ENCODE measurements at regions not wholly inside any gene's neighbourhood (a gene's known extent, or its start where the extent isn't known, plus 50 kb on each side); places are given as distances from the start of the nearest gene placed in this dataset.

- H3K27ac ChIP-seq (ENCODE audit: low read length): no peak overlapping the region
- no peaks in the 10 kb centered on the region for H3K36me3 ChIP-seq (ENCODE audit: insufficient read depth, low read depth, low read length)
These were observed 370.0 kb downstream of the FBXO8 start for GRCh38 chr4:173913496-173913895.

DNA sequence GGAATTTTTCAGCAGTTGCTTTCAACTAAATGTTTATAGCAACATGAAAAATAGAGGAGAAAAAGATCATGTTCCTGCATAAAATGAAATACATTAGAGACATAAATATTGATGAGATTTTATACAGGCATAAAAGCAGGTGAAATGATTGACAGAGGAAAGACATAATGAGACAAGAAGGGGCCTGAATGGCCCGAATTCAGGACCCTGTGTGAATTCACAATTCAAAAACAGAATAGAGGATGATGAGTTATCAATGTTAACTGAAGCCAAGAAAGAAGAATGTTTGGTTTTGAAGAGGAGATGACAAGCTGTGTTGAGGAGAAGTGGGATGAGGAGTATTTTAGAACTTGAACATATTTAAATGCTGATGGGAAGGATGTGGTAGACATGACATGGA, 371.1 kb downstream of the FBXO8 start:
- H3K4me1 ChIP-seq (ENCODE audit: insufficient read depth, low read length): no peaks in the 10 kb centered on the region
- no peak overlapping the region for H3K4me3 ChIP-seq (ENCODE audit: low read length)
- H3K36me3 ChIP-seq (ENCODE audit: insufficient read depth, low read depth, low read length): no peaks in the 10 kb centered on the region
- H3K9ac ChIP-seq (ENCODE audit: low read depth, low read length): no peak overlapping the region
- no peak overlapping the region for H3K27ac ChIP-seq (ENCODE audit: low read length)
- H3K27me3 ChIP-seq (ENCODE audit: insufficient read depth, low read length): no peaks in the 10 kb centered on the region
- no peaks in the 10 kb centered on the region for H3K9me3 ChIP-seq (ENCODE audit: insufficient read depth, low read depth, low read length)

More at GRCh38 chr4:173913496-173913895, 370.0 kb downstream of the FBXO8 start:
- H3K27me3 ChIP-seq (ENCODE audit: insufficient read depth, low read length): no peaks in the 10 kb centered on the region
- no peak overlapping the region for H3K9ac ChIP-seq (ENCODE audit: low read depth, low read length)
- no peak overlapping the region for H3K4me3 ChIP-seq (ENCODE audit: low read length)
- H3K4me1 ChIP-seq (ENCODE audit: insufficient read depth, low read length): no peaks in the 10 kb centered on the region
- H3K9me3 ChIP-seq (ENCODE audit: insufficient read depth, low read depth, low read length): no peaks in the 10 kb centered on the region

DNA sequence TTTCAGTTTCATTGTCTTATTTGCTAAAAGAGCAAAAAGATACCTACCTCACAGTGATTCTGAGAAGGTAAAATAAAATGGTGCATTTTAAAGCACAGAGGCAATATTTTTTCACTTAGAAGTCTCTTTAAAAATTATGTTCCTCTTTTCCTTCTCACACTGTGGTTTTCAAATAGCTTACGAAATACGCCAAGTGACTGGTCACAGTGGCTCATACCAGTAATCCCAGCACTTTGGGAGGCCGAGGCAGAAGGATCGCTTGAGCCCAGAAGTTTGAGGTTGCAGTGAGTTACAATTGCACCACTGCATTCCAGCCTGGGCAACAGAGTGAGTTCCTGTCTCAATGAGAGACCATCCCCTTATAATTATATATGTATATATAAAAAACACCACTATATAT, 372.6 kb downstream of the FBXO8 start:
- Histone ChIP-seq H3K4me3 (ENCODE audit: low read length) (no peak overlapping the region), H3K27me3 (ENCODE audit: insufficient read depth, low read length) (no peaks in the 10 kb centered on the region), H3K9ac (ENCODE audit: low read depth, low read length) (no peak overlapping the region), H3K36me3 (ENCODE audit: insufficient read depth, low read depth, low read length) (no peaks in the 10 kb centered on the region), H3K27ac (ENCODE audit: low read length) (no peak overlapping the region), H3K9me3 (ENCODE audit: insufficient read depth, low read depth, low read length) (no peaks in the 10 kb centered on the region), H3K4me1 (ENCODE audit: insufficient read depth, low read length) (no peaks in the 10 kb centered on the region)

DNA sequence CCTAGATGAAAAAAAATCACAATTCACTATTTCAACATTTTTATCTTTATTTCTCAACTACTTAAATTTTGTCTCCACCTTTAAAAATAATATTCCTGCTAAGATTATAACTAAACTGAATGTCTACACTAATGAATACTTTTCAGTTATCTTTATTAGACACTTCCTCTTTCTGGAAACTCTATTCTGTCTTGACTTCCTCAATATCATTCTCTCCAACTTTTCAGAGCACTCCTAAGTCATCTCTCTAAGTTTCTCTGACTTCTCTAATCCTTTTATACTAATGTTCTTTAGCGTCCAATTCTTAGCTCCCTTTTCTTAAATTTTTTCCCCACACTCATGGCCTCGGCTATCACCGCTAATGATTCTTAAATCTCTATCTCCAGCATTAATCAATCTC, 374.2 kb downstream of the FBXO8 start:
- H3K36me3 ChIP-seq (ENCODE audit: insufficient read depth, low read depth, low read length): no peaks in the 10 kb centered on the region
- H3K27me3 ChIP-seq (ENCODE audit: insufficient read depth, low read length): no peaks in the 10 kb centered on the region
- H3K9me3 ChIP-seq (ENCODE audit: insufficient read depth, low read depth, low read length): no peaks in the 10 kb centered on the region
- no peaks in the 10 kb centered on the region for H3K4me1 ChIP-seq (ENCODE audit: insufficient read depth, low read length)
- H3K27ac ChIP-seq (ENCODE audit: low read length): no peak overlapping the region
- no peak overlapping the region for H3K4me3 ChIP-seq (ENCODE audit: low read length)
- H3K9ac ChIP-seq (ENCODE audit: low read depth, low read length): no peak overlapping the region

GRCh38 chr4:173899813-173900212, 369.8 kb upstream of the HAND2 start:
- Histone ChIP-seq H3K27me3 (ENCODE audit: insufficient read depth, low read length) (no peaks in the 10 kb centered on the region), H3K27ac (ENCODE audit: low read length) (no peak overlapping the region), H3K9me3 (ENCODE audit: insufficient read depth, low read depth, low read length) (no peaks in the 10 kb centered on the region), H3K4me3 (ENCODE audit: low read length) (no peak overlapping the region), H3K36me3 (ENCODE audit: insufficient read depth, low read depth, low read length) (no peaks in the 10 kb centered on the region), H3K9ac (ENCODE audit: low read depth, low read length) (no peak overlapping the region), H3K4me1 (ENCODE audit: insufficient read depth, low read length) (no peaks in the 10 kb centered on the region)

GRCh38 chr4:173891072-173891471, 361.0 kb upstream of the HAND2 start:
- Histone ChIP-seq H3K27me3 (ENCODE audit: insufficient read depth, low read length) (no peaks in the 10 kb centered on the region), H3K4me3 (ENCODE audit: low read length) (no peak overlapping the region), H3K9ac (ENCODE audit: low read depth, low read length) (no peak overlapping the region), H3K36me3 (ENCODE audit: insufficient read depth, low read depth, low read length) (no peaks in the 10 kb centered on the region), H3K4me1 (ENCODE audit: insufficient read depth, low read length) (no peaks in the 10 kb centered on the region), H3K9me3 (ENCODE audit: insufficient read depth, low read depth, low read length) (no peaks in the 10 kb centered on the region; the same call in 1 of the 2 replicates), H3K27ac (ENCODE audit: low read length) (no peak overlapping the region)

DNA sequence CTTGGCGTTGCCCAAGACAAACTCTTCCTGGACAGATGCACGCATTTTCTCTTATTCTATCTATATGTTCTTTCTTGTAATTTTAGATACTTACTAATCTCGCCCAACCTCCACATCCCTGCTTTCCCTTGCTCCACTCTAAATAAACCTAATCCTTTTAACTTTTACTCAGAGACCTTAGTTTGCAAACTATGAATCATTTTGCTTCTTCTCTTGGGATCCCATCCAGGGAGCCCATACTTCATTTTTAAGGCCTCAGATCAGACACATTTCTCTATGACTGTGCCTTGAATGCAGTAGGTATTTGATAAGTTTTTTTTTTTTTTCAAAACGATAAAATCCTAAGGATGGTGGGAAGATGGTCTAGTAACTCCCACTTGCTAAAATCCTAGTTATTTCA, 353.8 kb upstream of the HAND2 start:
- H3K4me1 ChIP-seq (ENCODE audit: insufficient read depth, low read length): no peaks in the 10 kb centered on the region

DNA sequence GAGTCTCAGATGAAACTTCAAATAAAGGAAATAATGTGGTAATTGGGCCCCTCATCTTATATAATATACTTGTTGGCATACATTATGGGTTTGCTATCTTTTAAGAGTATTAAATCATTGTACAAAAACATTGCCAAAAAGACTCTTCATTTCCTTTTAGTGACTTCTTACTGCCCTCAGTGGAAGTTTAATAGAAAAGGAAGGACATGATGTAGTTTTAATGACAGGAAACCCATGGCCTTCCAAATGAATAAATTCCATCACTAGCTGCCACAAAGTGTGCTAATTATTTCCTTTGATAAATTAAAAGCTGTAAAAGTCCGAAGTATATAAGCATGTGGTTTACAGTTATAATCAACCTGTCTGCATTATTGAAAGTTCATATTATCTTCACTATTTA, 350.9 kb upstream of the HAND2 start:
- Histone ChIP-seq H3K9ac (ENCODE audit: low read depth, low read length) (no peak overlapping the region), H3K36me3 (ENCODE audit: insufficient read depth, low read depth, low read length) (no peaks in the 10 kb centered on the region), H3K27ac (ENCODE audit: low read length) (no peak overlapping the region), H3K4me3 (ENCODE audit: low read length) (no peak overlapping the region), H3K27me3 (ENCODE audit: insufficient read depth, low read length) (no peaks in the 10 kb centered on the region), H3K9me3 (ENCODE audit: insufficient read depth, low read depth, low read length) (no peaks in the 10 kb centered on the region), H3K4me1 (ENCODE audit: insufficient read depth, low read length) (no peaks in the 10 kb centered on the region)

More for the DNA sequence above, 353.8 kb upstream of the HAND2 start:
- H3K9ac ChIP-seq (ENCODE audit: low read depth, low read length): no peak overlapping the region
- no peaks in the 10 kb centered on the region for H3K9me3 ChIP-seq (ENCODE audit: insufficient read depth, low read depth, low read length)
- H3K4me3 ChIP-seq (ENCODE audit: low read length): no peak overlapping the region
- no peak overlapping the region for H3K27ac ChIP-seq (ENCODE audit: low read length)
- H3K27me3 ChIP-seq (ENCODE audit: insufficient read depth, low read length): no peaks in the 10 kb centered on the region
- H3K36me3 ChIP-seq (ENCODE audit: insufficient read depth, low read depth, low read length): no peaks in the 10 kb centered on the region

GRCh38 chr4:173879509-173879908, 349.5 kb upstream of the HAND2 start:
- Histone ChIP-seq H3K27me3 (ENCODE audit: insufficient read depth, low read length) (no peaks in the 10 kb centered on the region), H3K4me1 (ENCODE audit: insufficient read depth, low read length) (no peaks in the 10 kb centered on the region), H3K9me3 (ENCODE audit: insufficient read depth, low read depth, low read length) (no peaks in the 10 kb centered on the region), H3K36me3 (ENCODE audit: insufficient read depth, low read depth, low read length) (no peaks in the 10 kb centered on the region), H3K27ac (ENCODE audit: low read length) (no peak overlapping the region), H3K9ac (ENCODE audit: low read depth, low read length) (no peak overlapping the region), H3K4me3 (ENCODE audit: low read length) (no peak overlapping the region)

DNA sequence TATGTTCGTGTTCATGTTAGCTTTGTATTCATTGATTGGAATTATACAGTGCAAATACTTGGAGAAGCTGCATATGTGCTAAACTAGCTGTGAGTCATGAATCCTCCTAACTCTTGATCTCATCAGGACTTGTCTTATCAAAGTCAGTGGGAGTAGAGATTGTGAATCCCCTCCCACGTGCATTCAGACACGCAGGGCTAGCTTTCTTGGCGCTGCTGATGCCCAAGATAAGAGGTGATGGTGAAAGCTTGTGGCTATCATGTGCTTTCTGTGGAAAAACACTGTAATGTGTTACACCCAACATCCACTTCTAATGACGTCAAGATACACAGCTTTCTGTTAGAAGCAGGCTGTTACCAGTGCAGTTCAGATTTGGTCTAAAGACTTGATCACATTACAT, 348.7 kb upstream of the HAND2 start:
- H3K9ac ChIP-seq (ENCODE audit: low read depth, low read length): no peak overlapping the region

GRCh38 chr4:173871643-173872042, 341.6 kb upstream of the HAND2 start:
- Histone ChIP-seq H3K4me1 (ENCODE audit: insufficient read depth, low read length) (no peaks in the 10 kb centered on the region), H3K9me3 (ENCODE audit: insufficient read depth, low read depth, low read length) (no peaks in the 10 kb centered on the region), H3K27ac (ENCODE audit: low read length) (no peak overlapping the region), H3K9ac (ENCODE audit: low read depth, low read length) (no peak overlapping the region), H3K27me3 (ENCODE audit: insufficient read depth, low read length) (no peaks in the 10 kb centered on the region), H3K4me3 (ENCODE audit: low read length) (no peak overlapping the region), H3K36me3 (ENCODE audit: insufficient read depth, low read depth, low read length) (no peaks in the 10 kb centered on the region)

More for the DNA sequence above, 348.7 kb upstream of the HAND2 start:
- Histone ChIP-seq H3K9me3 (ENCODE audit: insufficient read depth, low read depth, low read length) (no peaks in the 10 kb centered on the region), H3K4me1 (ENCODE audit: insufficient read depth, low read length) (no peaks in the 10 kb centered on the region), H3K4me3 (ENCODE audit: low read length) (no peak overlapping the region), H3K27me3 (ENCODE audit: insufficient read depth, low read length) (no peaks in the 10 kb centered on the region), H3K27ac (ENCODE audit: low read length) (no peak overlapping the region), H3K36me3 (ENCODE audit: insufficient read depth, low read depth, low read length) (no peaks in the 10 kb centered on the region)

- peaks cover 11% of the 10 kb centered on the region; the same call in 1 of the 2 replicates for H3K9me3 ChIP-seq (ENCODE audit: insufficient read depth, low read depth, low read length)
- H3K4me3 ChIP-seq (ENCODE audit: low read length): no peak overlapping the region
- no peaks in the 10 kb centered on the region for H3K27me3 ChIP-seq (ENCODE audit: insufficient read depth, low read length)
- no peak overlapping the region for H3K9ac ChIP-seq (ENCODE audit: low read depth, low read length)
- no peak overlapping the region for H3K27ac ChIP-seq (ENCODE audit: low read length)
- H3K36me3 ChIP-seq (ENCODE audit: insufficient read depth, low read depth, low read length): no peaks in the 10 kb centered on the region
- no peaks in the 10 kb centered on the region for H3K4me1 ChIP-seq (ENCODE audit: insufficient read depth, low read length)
These were observed 336.4 kb upstream of the HAND2 start for GRCh38 chr4:173866322-173867026.
